BE2C (cell line): ENCODE measurements at regions not wholly inside any gene's neighbourhood (a gene's known extent, or its start where the extent isn't known, plus 50 kb on each side); places are given as distances from the start of the nearest gene placed in this dataset.

Experiments used
- DNase-seq: peaks from one replicate; pipeline ENCODE4 v3.0.0-alpha.2; 2020
- H3K27me3 ChIP-seq: fragments of 250-450 bp; sonication (Bioruptor Pico); 2 replicates; pipeline ENCODE4 v1.5.1; 2020; ENCODE audit warnings: mild to moderate bottlenecking
- H3K36me3 ChIP-seq: fragments of 250-450 bp; sonication (Bioruptor Pico); 2 replicates; pipeline ENCODE4 v1.5.1; 2020; ENCODE audit warnings: mild to moderate bottlenecking
- H3K4me1 ChIP-seq: fragments of 250-450 bp; sonication (Bioruptor Pico); 2 replicates; pipeline ENCODE4 v1.5.1; 2020
- H3K4me3 ChIP-seq: 2 replicates; pipeline ENCODE4 v1.5.1; 2011; ENCODE audit warnings: low read depth, low read length
- H3K9me3 ChIP-seq: fragments of 250-450 bp; sonication (Bioruptor Pico); 2 replicates; pipeline ENCODE4 v1.5.1; 2020
- TF ChIP-seq, protein P1 (sequence below): IDR thresholded peaks from 2 replicates; pipeline ENCODE4 v1.5.1; 2012; ENCODE audit warnings: mild to moderate bottlenecking, low read depth, low read length

- Histone ChIP-seq H3K27me3 (no peaks in the 10 kb centered on the region), H3K9me3 (peaks cover 4% of the 10 kb centered on the region; the same call in 1 of the 2 replicates), H3K36me3 (no peaks in the 10 kb centered on the region), H3K4me3 (no peak overlapping the region), H3K4me1 (0 out of 2 replicates have a peak, but pooled peaks cover 3% of the 10 kb centered on the region)
- TF ChIP-seq, protein P1, sequence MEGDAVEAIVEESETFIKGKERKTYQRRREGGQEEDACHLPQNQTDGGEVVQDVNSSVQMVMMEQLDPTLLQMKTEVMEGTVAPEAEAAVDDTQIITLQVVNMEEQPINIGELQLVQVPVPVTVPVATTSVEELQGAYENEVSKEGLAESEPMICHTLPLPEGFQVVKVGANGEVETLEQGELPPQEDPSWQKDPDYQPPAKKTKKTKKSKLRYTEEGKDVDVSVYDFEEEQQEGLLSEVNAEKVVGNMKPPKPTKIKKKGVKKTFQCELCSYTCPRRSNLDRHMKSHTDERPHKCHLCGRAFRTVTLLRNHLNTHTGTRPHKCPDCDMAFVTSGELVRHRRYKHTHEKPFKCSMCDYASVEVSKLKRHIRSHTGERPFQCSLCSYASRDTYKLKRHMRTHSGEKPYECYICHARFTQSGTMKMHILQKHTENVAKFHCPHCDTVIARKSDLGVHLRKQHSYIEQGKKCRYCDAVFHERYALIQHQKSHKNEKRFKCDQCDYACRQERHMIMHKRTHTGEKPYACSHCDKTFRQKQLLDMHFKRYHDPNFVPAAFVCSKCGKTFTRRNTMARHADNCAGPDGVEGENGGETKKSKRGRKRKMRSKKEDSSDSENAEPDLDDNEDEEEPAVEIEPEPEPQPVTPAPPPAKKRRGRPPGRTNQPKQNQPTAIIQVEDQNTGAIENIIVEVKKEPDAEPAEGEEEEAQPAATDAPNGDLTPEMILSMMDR, result no peak
- no peak for DNase-seq
These were observed 223.7 kb upstream of the SULF2 start for GRCh38 chr20:48008850-48009515.

DNA sequence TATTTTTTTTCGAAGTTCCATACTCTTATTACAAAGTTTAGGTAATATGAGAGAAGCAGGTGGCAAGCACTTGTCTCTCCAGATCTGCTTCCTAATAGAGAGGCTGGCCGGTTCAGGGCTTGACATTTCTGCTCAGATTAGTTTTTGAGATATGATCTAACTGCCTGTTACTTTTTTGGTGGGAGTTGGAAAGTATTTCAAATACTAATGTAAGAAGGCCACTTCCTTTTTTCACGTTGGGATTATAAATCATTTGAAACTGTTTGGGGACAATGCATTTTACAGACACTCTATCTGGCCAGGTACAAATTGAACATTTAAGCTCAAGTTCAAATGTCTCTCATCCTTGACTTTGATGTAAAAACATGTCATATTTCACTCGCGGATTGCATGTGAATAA lies 222.1 kb upstream of the SULF2 start:
- no peak overlapping the region for H3K4me3 ChIP-seq
- H3K9me3 ChIP-seq, result peaks cover 4% of the 10 kb centered on the region; the same call in 1 of the 2 replicates
- H3K27me3 ChIP-seq, result no peaks in the 10 kb centered on the region
- DNase-seq, result no peak
- H3K36me3 ChIP-seq, result no peaks in the 10 kb centered on the region
- TF ChIP-seq, protein P1, result no peak
- H3K4me1 ChIP-seq, result no peaks in the 10 kb centered on the region

GRCh38 chr20:48006036-48006833 lies 221.0 kb upstream of the SULF2 start:
- TF ChIP-seq, protein P1, result no peak
- H3K9me3 ChIP-seq, result no peaks in the 10 kb centered on the region; the same call in 1 of the 2 replicates
- no peaks in the 10 kb centered on the region for H3K27me3 ChIP-seq
- H3K4me1 ChIP-seq, result no peaks in the 10 kb centered on the region
- no peak overlapping the region for H3K4me3 ChIP-seq
- H3K36me3 ChIP-seq, result no peaks in the 10 kb centered on the region
- no peak for DNase-seq

- no peaks in the 10 kb centered on the region for H3K4me1 ChIP-seq
- H3K36me3 ChIP-seq, result no peaks in the 10 kb centered on the region
- H3K27me3 ChIP-seq, result no peaks in the 10 kb centered on the region
- H3K4me3 ChIP-seq, result no peak overlapping the region
- no peak for DNase-seq
- no peaks in the 10 kb centered on the region; the same call in 1 of the 2 replicates for H3K9me3 ChIP-seq
- TF ChIP-seq, protein P1, result no peak
These were observed 217.7 kb upstream of the SULF2 start for GRCh38 chr20:48003021-48003420.

DNA sequence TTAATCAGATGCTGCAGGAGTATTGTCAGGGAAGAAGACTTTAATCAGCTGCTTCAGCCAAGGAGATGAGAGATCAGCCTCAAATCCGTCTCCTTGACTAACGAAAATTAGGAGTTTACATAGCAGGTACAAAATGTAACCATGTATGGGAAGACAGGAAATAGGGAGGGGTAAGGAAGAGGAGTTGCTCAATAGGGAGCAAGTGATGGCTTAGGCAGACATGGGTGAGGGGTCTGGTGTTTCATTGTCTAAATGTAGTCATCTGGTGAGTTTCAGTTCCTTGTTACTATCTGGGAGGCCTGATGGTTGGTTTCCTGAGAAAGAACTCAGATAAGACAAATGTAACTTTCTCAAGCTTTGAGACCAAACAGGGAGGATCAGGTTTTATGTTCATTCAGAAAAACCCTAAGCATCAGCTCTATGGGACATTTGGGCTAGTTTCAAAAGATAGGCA lies 217.3 kb upstream of the SULF2 start:
- Histone ChIP-seq H3K4me1 (no peaks in the 10 kb centered on the region), H3K4me3 (no peak overlapping the region), H3K27me3 (no peaks in the 10 kb centered on the region), H3K36me3 (no peaks in the 10 kb centered on the region), H3K9me3 (no peaks in the 10 kb centered on the region)
- DNase-seq, result no peak
- TF ChIP-seq, protein P1, result no peak

- Histone ChIP-seq H3K4me3 (no peak overlapping the region), H3K4me1 (no peaks in the 10 kb centered on the region), H3K27me3 (no peaks in the 10 kb centered on the region), H3K36me3 (no peaks in the 10 kb centered on the region), H3K9me3 (no peaks in the 10 kb centered on the region; the same call in 1 of the 2 replicates)
- TF ChIP-seq, protein P1, result no peak
- DNase-seq, result no peak
These were observed 213.9 kb upstream of the SULF2 start for GRCh38 chr20:47999166-47999565.
